H1 (cell line): ENCODE measurements at regions not wholly inside any gene's neighbourhood (a gene's known extent, or its start where the extent isn't known, plus 50 kb on each side); places are given as distances from the start of the nearest gene placed in this dataset.

Experiments used
- TCF12 ChIP-seq: IDR thresholded peaks from 2 replicates; pipeline ENCODE4 v1.6.1; 2011; ENCODE audit warnings: low read depth, mild to moderate bottlenecking, low read length
- TF ChIP-seq, protein P1 (sequence below): fragments of 300-600 bp; sonication (generic); IDR thresholded peaks from 2 replicates; pipeline ENCODE4 v1.7.1; 2012; ENCODE audit warnings: low read length, moderate library complexity, mild to moderate bottlenecking, inconsistent platforms; ENCODE audit not compliant: insufficient replicate concordance

DNA sequence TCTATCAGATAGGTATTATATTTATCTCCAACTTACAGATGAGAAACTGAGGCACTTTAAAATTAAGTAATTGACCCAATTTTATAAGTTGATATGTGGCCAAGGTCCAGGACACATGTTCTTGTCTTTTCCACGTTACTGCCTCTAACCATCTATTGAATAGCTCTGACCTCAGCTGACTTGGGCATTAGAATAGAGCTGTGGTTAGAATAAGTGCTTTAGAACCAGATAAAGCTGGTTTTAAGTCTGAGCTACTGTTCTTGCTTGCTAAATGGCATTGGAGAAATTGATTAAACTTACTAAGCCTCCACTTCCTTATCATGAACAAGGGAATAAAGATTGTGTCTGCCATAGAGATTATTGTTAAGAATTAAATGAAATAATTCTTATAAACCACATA lies 147.8 kb upstream of the DTNBP1 start (continued):
- TF ChIP-seq, protein P1, sequence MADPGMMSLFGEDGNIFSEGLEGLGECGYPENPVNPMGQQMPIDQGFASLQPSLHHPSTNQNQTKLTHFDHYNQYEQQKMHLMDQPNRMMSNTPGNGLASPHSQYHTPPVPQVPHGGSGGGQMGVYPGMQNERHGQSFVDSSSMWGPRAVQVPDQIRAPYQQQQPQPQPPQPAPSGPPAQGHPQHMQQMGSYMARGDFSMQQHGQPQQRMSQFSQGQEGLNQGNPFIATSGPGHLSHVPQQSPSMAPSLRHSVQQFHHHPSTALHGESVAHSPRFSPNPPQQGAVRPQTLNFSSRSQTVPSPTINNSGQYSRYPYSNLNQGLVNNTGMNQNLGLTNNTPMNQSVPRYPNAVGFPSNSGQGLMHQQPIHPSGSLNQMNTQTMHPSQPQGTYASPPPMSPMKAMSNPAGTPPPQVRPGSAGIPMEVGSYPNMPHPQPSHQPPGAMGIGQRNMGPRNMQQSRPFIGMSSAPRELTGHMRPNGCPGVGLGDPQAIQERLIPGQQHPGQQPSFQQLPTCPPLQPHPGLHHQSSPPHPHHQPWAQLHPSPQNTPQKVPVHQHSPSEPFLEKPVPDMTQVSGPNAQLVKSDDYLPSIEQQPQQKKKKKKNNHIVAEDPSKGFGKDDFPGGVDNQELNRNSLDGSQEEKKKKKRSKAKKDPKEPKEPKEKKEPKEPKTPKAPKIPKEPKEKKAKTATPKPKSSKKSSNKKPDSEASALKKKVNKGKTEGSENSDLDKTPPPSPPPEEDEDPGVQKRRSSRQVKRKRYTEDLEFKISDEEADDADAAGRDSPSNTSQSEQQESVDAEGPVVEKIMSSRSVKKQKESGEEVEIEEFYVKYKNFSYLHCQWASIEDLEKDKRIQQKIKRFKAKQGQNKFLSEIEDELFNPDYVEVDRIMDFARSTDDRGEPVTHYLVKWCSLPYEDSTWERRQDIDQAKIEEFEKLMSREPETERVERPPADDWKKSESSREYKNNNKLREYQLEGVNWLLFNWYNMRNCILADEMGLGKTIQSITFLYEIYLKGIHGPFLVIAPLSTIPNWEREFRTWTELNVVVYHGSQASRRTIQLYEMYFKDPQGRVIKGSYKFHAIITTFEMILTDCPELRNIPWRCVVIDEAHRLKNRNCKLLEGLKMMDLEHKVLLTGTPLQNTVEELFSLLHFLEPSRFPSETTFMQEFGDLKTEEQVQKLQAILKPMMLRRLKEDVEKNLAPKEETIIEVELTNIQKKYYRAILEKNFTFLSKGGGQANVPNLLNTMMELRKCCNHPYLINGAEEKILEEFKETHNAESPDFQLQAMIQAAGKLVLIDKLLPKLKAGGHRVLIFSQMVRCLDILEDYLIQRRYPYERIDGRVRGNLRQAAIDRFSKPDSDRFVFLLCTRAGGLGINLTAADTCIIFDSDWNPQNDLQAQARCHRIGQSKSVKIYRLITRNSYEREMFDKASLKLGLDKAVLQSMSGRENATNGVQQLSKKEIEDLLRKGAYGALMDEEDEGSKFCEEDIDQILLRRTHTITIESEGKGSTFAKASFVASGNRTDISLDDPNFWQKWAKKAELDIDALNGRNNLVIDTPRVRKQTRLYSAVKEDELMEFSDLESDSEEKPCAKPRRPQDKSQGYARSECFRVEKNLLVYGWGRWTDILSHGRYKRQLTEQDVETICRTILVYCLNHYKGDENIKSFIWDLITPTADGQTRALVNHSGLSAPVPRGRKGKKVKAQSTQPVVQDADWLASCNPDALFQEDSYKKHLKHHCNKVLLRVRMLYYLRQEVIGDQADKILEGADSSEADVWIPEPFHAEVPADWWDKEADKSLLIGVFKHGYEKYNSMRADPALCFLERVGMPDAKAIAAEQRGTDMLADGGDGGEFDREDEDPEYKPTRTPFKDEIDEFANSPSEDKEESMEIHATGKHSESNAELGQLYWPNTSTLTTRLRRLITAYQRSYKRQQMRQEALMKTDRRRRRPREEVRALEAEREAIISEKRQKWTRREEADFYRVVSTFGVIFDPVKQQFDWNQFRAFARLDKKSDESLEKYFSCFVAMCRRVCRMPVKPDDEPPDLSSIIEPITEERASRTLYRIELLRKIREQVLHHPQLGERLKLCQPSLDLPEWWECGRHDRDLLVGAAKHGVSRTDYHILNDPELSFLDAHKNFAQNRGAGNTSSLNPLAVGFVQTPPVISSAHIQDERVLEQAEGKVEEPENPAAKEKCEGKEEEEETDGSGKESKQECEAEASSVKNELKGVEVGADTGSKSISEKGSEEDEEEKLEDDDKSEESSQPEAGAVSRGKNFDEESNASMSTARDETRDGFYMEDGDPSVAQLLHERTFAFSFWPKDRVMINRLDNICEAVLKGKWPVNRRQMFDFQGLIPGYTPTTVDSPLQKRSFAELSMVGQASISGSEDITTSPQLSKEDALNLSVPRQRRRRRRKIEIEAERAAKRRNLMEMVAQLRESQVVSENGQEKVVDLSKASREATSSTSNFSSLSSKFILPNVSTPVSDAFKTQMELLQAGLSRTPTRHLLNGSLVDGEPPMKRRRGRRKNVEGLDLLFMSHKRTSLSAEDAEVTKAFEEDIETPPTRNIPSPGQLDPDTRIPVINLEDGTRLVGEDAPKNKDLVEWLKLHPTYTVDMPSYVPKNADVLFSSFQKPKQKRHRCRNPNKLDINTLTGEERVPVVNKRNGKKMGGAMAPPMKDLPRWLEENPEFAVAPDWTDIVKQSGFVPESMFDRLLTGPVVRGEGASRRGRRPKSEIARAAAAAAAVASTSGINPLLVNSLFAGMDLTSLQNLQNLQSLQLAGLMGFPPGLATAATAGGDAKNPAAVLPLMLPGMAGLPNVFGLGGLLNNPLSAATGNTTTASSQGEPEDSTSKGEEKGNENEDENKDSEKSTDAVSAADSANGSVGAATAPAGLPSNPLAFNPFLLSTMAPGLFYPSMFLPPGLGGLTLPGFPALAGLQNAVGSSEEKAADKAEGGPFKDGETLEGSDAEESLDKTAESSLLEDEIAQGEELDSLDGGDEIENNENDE, result no peak
- no peak for TF ChIP-seq TCF12
